Endothelial cell of umbilical vein (primary cell): ENCODE measurements at regions not wholly inside any gene's neighbourhood (a gene's known extent, or its start where the extent isn't known, plus 50 kb on each side); places are given as distances from the start of the nearest gene placed in this dataset.

Source experiments
- BruUV-seq: library from RNA; stranded (reverse); fragments of 400-500 nt; replicated peaks from 2 replicates; lab custom pipeline; 2021; lab: Mats Ljungman, UMichigan
- CTCF ChIA-PET: fragments of 300-600, 350-600 bp; sonication (Branson Sonifier 250); formaldehyde crosslinking; loops from one replicate; lab custom pipeline; 2021; ENCODE audit warnings: antibody characterized with exemption, inconsistent platforms; lab: Charles Lee
- POLR2A ChIA-PET: fragments of 300-600, 350-600 bp; sonication (Branson Sonifier 250); formaldehyde crosslinking; loops from one replicate; lab custom pipeline; 2021; ENCODE audit warnings: antibody characterized with exemption, inconsistent platforms; lab: Charles Lee
- DNase-seq: peaks from one replicate; pipeline ENCODE4 v3.0.0-alpha.2; 2011; ENCODE audit warnings: low read depth, low spot score
- FAIRE-seq: peaks from 2 replicates; lab custom pipeline; 2011; peaks lifted over from hg19 to GRCh38; lab: Jason Lieb, UNC
- H2AFZ ChIP-seq: 2 replicates; pipeline ENCODE4 v1.6.0; 2012; ENCODE audit warnings: low read depth, low read length, control low read depth, inconsistent platforms
- H3K27ac ChIP-seq: 2 replicates; pipeline ENCODE4 v1.5.1; 2011; ENCODE audit warnings: low read depth, mild to moderate bottlenecking, control low read depth, low read length, moderate library complexity; ENCODE audit not compliant: insufficient read depth
- H3K27me3 ChIP-seq, 2 experiments: 2 replicates each; pipeline versions ENCODE4 v1.6.0 to v1.6.1; 2011; ENCODE audit warnings: low read length in 2 of 2, mixed read lengths in 1 of 2; ENCODE audit not compliant: control insufficient read depth in 2 of 2, insufficient read depth in 2 of 2
- H3K36me3 ChIP-seq, 2 experiments: 2 replicates in 1 of 2; 3 replicates in 1 of 2; pipeline ENCODE4 v1.5.1; 2011; ENCODE audit warnings: low read length in 2 of 2, mild to moderate bottlenecking in 1 of 2, moderate library complexity in 1 of 2; ENCODE audit not compliant: control insufficient read depth in 2 of 2, insufficient read depth in 2 of 2; ENCODE audit errors: extremely low read depth in 1 of 2
- H3K4me1 ChIP-seq: 3 replicates; pipeline ENCODE4 v1.5.1; 2011; ENCODE audit warnings: mild to moderate bottlenecking, low read length; ENCODE audit not compliant: control insufficient read depth, insufficient read depth; ENCODE audit errors: extremely low read depth
- H3K4me2 ChIP-seq: 2 replicates; pipeline ENCODE4 v1.6.1; 2011; ENCODE audit warnings: low read length, control low read depth, mixed read lengths; ENCODE audit not compliant: insufficient read depth
- H3K4me3 ChIP-seq, 3 experiments: fragments of 200-600 bp in 1 of 3; sonication (generic), shearing (Covaris generic) in 1 of 3; replicated peaks in 1 of 3; 2 replicates each; pipeline ENCODE4 v1.5.1; 2011 to 2016; ENCODE audit warnings: control low read depth in 3 of 3, low read length in 3 of 3, mild to moderate bottlenecking in 2 of 3, inconsistent platforms in 1 of 3, low read depth in 1 of 3, moderate library complexity in 1 of 3; ENCODE audit not compliant: insufficient read depth in 1 of 3
- H3K79me2 ChIP-seq: 2 replicates; pipeline ENCODE4 v1.6.0; 2012; ENCODE audit warnings: low read length, inconsistent platforms; ENCODE audit not compliant: control insufficient read depth, insufficient read depth
- H3K9ac ChIP-seq: replicated peaks from 2 replicates; pipeline ENCODE3; 2011; ENCODE audit warnings: low read length, control low read depth; ENCODE audit not compliant: insufficient read depth; ENCODE audit errors: extremely low read depth
- H3K9me1 ChIP-seq: replicated peaks from 3 replicates; pipeline ENCODE4 v1.6.0; 2011; ENCODE audit warnings: mild to moderate bottlenecking, low read length; ENCODE audit not compliant: control insufficient read depth, insufficient read depth; ENCODE audit errors: extremely low read depth
- H3K9me3 ChIP-seq: replicated peaks from 2 replicates; pipeline ENCODE4 v1.5.1; 2012; ENCODE audit warnings: low read length, inconsistent platforms; ENCODE audit not compliant: control insufficient read depth, insufficient read depth
- H4K20me1 ChIP-seq: replicated peaks from 2 replicates; pipeline ENCODE3; 2011; ENCODE audit warnings: mild to moderate bottlenecking, low read length; ENCODE audit not compliant: control insufficient read depth, insufficient read depth; ENCODE audit errors: extremely low read depth
- EZH2 ChIP-seq: IDR thresholded peaks from 2 replicates; pipeline ENCODE4 v1.6.1; 2012; ENCODE audit warnings: borderline replicate concordance, low read depth, mild to moderate bottlenecking, moderate library complexity, low read length, inconsistent platforms; ENCODE audit not compliant: severe bottlenecking
- FOS ChIP-seq: IDR thresholded peaks from 2 replicates; pipeline ENCODE4 v1.6.1; 2011; ENCODE audit warnings: mild to moderate bottlenecking, low read length, moderate library complexity, borderline replicate concordance; ENCODE audit not compliant: insufficient read depth
- GATA2 ChIP-seq: IDR thresholded peaks from 2 replicates; pipeline ENCODE4 v1.7.0; 2011; ENCODE audit warnings: low read depth, mild to moderate bottlenecking, moderate library complexity, mixed read lengths, low read length; ENCODE audit not compliant: insufficient read length, insufficient read depth
- JUN ChIP-seq: IDR thresholded peaks from 2 replicates; pipeline ENCODE4 v1.6.1; 2011; ENCODE audit warnings: borderline replicate concordance, low read depth; ENCODE audit not compliant: insufficient read length, insufficient read depth
- MYC ChIP-seq: IDR thresholded peaks from one replicate; pipeline ENCODE4 v1.6.1; 2011; ENCODE audit warnings: mild to moderate bottlenecking, low read depth, low read length
- POLR2A ChIP-seq: IDR thresholded peaks from 2 replicates; pipeline ENCODE4 v1.6.1; 2012; ENCODE audit warnings: low read depth, mild to moderate bottlenecking, control low read depth, low read length
- POLR2AphosphoS5 ChIP-seq: IDR thresholded peaks from 2 replicates; pipeline ENCODE4 v1.6.1; 2012; ENCODE audit warnings: low read depth, mild to moderate bottlenecking, control low read depth, low read length, moderate library complexity; ENCODE audit not compliant: insufficient read depth
- dilution Hi-C: fragments of 300-500 bp; cut with MboI; formaldehyde crosslinking; loops from one replicate; pipeline ENCODE4 v1.15.0; 2019; ENCODE audit warnings: low sequenced_read_pairs; ENCODE audit not compliant: extremely low pct_ligation_motif_present
- intact Hi-C: fragments of 100-400 bp; cut with micrococcal nuclease; formaldehyde crosslinking; loops from one replicate; pipeline ENCODE4 v1.10.0; 2022
- TF ChIP-seq, protein P1 (sequence below), 2 donors: IDR thresholded peaks; 1 replicate in 1 of 2; 2 replicates in 1 of 2; pipeline ENCODE4 v1.5.1; 2011; ENCODE audit warnings: low read length in 2 of 2, mild to moderate bottlenecking in 2 of 2, moderate library complexity in 2 of 2, control low read depth in 1 of 2, inconsistent platforms in 1 of 2, low read depth in 1 of 2; ENCODE audit not compliant: insufficient read depth in 1 of 2; ENCODE audit errors: extremely low read depth in 1 of 2
- TF ChIP-seq, protein P2 (sequence below): IDR thresholded peaks from 2 replicates; pipeline ENCODE4 v1.6.1; 2011; ENCODE audit not compliant: insufficient read depth, insufficient read length

DNA sequence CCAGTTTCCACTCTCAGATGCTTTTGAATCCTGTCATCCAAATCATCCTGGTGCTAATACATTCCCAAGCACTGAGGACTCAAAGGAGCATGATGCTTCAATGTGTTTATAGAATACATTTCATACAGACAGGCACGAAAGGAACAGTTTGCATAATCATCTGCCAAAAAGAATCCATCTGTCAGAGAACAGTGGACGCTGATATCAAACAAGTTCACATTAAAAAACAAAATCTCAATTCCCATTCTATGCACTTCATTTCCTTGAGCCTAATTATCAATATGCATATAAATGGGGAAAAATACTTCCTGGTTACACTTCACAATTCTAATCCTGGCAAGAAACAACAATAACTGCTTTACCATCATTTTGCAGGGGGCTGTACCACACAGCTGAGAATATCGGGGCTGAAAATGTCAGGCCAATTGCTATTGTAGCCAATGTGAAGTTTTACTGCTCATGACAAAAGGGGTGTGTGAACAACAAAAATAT lies 125.5 kb upstream of the FAM174A start:
- Histone ChIP-seq H3K27ac (no peak overlapping the region), H3K9ac (no peak overlapping the region), H3K36me3 (no peaks in the 10 kb centered on the region), H3K27me3 (no peaks in the 10 kb centered on the region), H4K20me1 (no peaks in the 10 kb centered on the region), H3K9me1 (no peaks in the 10 kb centered on the region), H3K4me1 (no peaks in the 10 kb centered on the region), H3K79me2 (no peaks in the 10 kb centered on the region), H3K9me3 (no peaks in the 10 kb centered on the region), H3K4me3 (no peak overlapping the region), H2AFZ (no peak overlapping the region), H3K4me2 (no peak overlapping the region)
- ChIA-PET CTCF (no interaction called here), POLR2A (no interaction called here)
- DNase-seq (no peak), FAIRE-seq (no peak)
- dilution Hi-C loops = no loop called here
- TF ChIP-seq, protein P1, sequence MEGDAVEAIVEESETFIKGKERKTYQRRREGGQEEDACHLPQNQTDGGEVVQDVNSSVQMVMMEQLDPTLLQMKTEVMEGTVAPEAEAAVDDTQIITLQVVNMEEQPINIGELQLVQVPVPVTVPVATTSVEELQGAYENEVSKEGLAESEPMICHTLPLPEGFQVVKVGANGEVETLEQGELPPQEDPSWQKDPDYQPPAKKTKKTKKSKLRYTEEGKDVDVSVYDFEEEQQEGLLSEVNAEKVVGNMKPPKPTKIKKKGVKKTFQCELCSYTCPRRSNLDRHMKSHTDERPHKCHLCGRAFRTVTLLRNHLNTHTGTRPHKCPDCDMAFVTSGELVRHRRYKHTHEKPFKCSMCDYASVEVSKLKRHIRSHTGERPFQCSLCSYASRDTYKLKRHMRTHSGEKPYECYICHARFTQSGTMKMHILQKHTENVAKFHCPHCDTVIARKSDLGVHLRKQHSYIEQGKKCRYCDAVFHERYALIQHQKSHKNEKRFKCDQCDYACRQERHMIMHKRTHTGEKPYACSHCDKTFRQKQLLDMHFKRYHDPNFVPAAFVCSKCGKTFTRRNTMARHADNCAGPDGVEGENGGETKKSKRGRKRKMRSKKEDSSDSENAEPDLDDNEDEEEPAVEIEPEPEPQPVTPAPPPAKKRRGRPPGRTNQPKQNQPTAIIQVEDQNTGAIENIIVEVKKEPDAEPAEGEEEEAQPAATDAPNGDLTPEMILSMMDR (IDR thresholded peaks at IDR 0.05; ENCODE audit: extremely low read depth in 1 of 2, insufficient read depth in 1 of 2, low read depth in 1 of 2, low read length in 2 of 2) = no peak
- TF ChIP-seq GATA2 (no peak), MYC (no peak)
- intact Hi-C loops = no loop called here
- no TSS peak for BruUV-seq

DNA sequence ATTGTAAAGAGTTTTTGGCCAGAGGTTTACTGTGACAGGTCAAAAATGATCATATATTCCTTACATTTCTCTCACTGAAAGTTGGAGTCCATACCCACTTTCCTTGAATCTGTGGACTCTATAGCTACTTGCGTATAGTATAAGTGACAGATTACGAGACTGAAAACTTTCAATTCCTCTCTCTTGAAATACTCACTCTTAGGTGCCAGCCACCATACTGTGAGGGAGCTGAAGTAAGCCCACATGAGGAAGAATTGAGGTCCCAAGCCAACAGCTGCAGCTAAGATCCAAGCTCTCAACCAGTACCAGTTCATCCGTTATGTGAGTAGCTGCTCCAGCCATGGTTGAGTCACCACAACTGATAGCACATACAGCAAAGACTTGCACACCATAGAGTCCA lies 128.1 kb upstream of the FAM174A start:
- TF ChIP-seq, protein P1 (IDR thresholded peaks at IDR 0.05; ENCODE audit: extremely low read depth in 1 of 2, insufficient read depth in 1 of 2, low read depth in 1 of 2, low read length in 2 of 2) = no peak
- TF ChIP-seq EZH2 (no peak), GATA2 (no peak), JUN (no peak), FOS (no peak), POLR2AphosphoS5 (no peak), POLR2A (no peak), MYC (no peak)
- TF ChIP-seq, protein P2, sequence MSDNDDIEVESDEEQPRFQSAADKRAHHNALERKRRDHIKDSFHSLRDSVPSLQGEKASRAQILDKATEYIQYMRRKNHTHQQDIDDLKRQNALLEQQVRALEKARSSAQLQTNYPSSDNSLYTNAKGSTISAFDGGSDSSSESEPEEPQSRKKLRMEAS = no peak
- CTCF ChIA-PET = interaction anchor here (1.5 kb wide), 2 partner anchors 23 to 1302 kb away, joined by 5 to 7 read pairs; no protein-coding TSS in a partner anchor
- H4K20me1 ChIP-seq = no peaks in the 10 kb centered on the region
- H3K36me3 ChIP-seq = no peaks in the 10 kb centered on the region
- no peaks in the 10 kb centered on the region for H3K9me1 ChIP-seq
- H3K27me3 ChIP-seq = no peaks in the 10 kb centered on the region
- DNase-seq (no peak), FAIRE-seq (no peak)
- no peak overlapping the region for H2AFZ ChIP-seq
- H3K9ac ChIP-seq = no peak overlapping the region
- H3K4me2 ChIP-seq = no peak overlapping the region
- H3K4me1 ChIP-seq = no peaks in the 10 kb centered on the region
- no TSS peak for BruUV-seq
- H3K9me3 ChIP-seq = no peaks in the 10 kb centered on the region
- H3K79me2 ChIP-seq = no peaks in the 10 kb centered on the region
- no peak overlapping the region for H3K4me3 ChIP-seq
- intact Hi-C loops = no loop called here
- POLR2A ChIA-PET = no interaction called here
- no peak overlapping the region for H3K27ac ChIP-seq
- dilution Hi-C loops = no loop called here
